NCI-H2196 (cell line): ENCODE measurements at regions not wholly inside any gene's neighbourhood (a gene's known extent, or its start where the extent isn't known, plus 50 kb on each side); places are given as distances from the start of the nearest gene placed in this dataset.
"Not testable (repeated sequence)": the region's sequence is repeated elsewhere in the genome, so short reads cannot be mapped to it uniquely, and the experiment has no call there.

ENCODE experiments used
- DNase-seq: peaks from one replicate; lab custom pipeline; 2025; ENCODE audit not compliant: unreplicated experiment; lab: John Stamatoyannopoulos, UW

DNA sequence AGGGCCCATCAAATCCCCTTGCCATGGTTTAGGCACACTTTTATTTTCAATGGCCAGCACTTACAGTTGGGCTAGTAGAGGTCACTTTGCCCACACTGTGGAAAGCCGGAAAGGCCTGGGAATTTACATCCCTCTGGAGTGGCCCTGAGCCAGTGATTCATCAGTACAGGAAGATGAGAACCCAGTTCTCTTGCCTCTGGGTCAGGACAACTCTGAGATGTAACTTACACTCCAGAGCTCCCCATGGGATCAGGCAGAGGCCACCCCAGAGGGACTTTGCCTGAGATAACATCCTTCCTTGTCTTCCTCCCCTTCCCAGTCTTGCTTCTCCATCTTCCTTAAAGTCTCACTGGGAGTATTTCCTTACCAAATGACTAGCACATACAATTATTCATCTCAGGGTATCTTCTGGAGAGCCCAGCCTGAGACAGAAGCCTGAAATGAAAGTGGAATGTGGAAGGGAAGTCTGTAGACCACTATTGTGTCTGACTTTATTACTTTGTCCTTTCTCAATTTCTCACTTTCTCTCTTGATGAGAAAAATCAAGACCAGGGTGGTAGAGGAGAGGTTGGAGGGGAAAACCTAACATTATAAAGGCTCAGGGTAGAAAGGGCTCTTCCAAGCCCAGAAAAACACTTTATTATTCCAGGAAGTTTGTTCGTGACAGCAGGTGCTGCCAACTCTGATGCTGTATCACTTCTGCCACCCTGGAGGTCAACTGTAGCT, 220.8 kb downstream of the ZNF621 start:
- DNase-seq = no peak

DNA sequence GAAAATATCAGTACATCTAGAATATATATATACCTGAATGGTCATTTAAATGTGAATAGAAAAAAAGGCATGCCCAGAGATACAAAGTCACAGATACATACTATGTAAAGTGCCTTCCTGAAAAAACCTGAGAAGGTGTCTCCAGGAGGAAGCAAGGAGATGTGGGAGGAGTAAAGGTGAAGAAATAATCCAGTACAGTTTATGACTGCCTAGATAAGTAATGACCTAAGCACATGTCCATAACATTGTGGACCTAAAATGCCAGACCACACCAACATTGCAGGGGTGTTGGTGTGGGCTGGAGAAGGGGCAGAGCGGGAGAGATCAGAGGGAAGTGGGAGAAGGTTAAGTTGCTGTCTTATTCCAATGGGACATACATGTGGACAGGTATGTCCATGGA, 226.9 kb downstream of the ZNF621 start:
- no peak for DNase-seq

DNA sequence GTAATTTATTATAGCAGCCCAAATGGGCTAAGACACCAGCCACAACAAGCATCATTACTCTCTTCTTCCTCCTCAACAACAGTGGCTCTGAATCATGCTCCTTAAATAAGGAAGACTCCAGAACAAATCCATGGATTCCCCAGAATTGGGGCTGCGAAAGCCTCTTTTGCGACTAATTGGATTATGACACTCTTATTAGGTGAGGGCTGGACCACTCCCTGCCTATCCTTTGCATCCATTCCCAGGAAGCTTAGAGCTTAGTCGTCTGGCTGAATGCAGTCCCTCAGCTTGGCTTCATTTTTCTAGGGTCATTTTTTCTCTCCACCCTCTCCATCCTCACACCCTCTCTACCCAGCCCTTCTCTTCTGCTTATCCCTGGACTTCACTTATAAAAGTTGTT, 227.7 kb downstream of the ZNF621 start:
- no peak for DNase-seq

DNA sequence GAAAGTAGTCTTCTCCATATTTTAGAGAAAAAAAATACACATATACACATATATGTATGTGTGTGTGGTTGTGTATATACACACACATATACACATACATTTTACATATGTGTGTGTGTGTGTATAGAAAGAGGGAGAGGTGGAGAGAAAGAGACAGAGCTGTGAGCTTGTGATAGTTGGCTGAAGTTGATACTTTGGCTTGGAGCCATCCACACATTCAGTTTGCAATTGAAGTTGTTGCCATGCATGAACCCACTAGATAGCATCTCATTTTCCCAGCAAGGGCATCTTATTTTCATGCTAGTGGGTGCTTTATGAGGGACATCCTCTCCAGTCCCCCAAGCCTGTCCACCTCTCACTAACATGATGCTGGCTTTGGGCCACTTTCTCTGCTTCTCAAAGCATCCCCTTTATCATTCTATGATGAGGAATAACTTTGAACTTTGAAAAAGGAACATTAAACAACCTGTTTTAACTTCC, 228.6 kb downstream of the ZNF621 start:
- no peak for DNase-seq

DNA sequence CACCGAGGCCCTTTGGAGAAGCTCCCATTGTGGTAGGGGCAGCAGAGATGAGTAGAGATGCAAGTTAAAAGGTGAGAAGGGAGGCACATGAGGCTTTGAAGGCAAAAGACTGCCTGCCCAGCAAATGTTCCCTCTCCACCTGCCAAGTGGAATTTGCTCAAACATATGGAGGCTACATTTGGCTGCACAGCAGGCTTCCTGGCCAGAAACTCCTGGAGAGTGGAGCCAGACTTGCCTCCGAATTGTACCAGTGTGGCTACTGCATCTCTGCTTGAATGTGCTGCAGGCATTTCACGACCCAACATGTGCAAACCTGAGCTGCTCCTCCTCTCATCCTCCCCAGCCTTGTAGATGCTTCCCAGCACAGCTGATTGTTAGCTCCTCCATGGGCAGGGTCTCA, 229.2 kb downstream of the ZNF621 start:
- no peak for DNase-seq

DNA sequence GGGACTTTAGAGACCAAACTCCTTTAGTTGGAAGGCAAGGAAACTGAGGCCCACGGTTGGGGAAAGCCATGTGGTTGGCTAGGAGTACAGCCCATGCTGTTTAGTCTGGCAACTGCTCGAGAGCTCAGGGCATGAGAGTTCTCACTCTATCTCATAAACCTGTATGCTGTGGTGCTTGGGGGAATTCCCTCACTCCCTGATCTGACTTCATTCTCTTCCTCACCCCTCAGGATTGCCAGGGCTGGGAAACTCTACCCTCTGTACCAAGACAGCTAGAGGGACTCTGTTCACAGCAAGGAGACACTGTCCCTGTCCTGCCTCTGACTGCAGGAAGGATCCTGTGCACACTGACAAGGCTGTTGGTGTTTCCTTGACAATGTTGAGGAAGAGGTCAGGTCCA, 230.2 kb downstream of the ZNF621 start:
- DNase-seq = no peak

DNA sequence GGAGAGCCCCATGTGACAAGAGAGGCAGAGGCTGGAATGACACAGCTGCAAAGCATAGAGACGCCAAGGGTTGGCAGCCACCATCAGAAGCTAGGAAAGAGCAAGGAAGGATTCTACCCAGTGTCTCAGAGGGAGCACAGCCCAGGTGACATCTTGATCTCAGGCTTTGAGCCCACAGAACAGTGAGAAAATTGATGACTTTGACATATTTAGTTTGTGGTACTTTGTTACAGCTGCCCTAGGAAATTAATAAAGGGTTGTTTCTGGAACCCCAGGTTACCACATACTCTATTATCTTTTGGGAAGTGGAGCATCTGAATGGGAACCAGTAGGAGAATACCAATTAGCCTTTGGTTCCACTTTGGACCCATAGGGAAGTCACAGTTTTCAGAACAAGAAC, 231.7 kb downstream of the ZNF621 start:
- DNase-seq = no peak

DNA sequence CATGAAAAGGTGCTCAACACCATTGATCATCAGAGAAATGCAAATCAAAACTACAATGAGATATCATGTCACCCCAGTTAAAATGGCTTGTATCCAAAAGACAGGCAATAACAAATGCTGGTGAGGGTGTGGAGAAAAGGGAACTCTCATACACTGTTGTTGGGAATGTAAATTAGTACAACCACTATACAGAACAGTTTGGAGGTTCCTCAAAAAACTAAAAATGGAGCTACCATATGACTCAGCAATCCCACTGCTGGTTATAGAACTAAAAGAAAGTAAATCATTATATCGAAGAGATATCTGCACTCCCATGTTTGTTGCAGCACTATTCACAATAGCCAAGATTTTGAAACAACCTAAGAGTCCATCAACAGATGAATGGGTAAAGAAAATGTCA, 238.0 kb downstream of the ZNF621 start:
- DNase-seq = not testable (repeated sequence)

DNA sequence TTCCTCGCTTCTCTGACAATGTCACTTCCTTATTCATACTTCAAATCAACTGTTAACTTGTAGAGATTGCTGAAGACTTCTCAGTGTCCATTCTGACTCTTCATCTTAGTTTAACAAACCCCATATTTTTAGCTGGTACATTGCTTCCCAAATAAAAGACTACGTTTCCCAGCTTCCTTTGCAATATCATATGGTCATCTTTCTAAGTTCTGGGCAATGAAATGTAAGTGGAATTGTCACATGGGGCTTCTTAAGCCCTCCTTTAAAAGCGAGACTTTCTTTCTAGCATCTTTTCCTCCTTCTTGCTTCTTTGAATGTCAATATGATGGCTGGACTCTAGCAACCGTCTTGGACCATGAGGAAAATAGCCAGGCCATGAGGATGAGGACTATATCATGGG, 239.0 kb downstream of the ZNF621 start:
- DNase-seq = no peak

DNA sequence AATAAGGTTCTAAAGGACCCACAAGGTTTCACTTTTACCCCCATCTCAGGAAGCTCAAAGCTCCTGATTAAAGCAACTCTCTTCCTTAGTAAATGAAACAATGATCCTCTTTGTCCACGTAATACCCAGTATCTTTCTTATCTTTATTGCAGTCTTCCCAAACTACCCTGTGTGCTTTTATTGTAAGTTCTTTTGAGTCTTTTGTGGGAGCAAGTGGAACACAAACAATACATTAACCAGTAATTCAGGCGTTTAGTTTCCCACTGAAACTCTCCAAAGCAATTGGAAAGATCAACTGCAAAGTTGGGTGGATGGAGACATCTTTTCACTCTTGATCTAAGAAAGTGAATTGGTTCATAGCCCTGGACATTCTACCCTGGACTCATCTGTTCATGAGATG, 240.0 kb downstream of the ZNF621 start:
- DNase-seq = no peak

DNA sequence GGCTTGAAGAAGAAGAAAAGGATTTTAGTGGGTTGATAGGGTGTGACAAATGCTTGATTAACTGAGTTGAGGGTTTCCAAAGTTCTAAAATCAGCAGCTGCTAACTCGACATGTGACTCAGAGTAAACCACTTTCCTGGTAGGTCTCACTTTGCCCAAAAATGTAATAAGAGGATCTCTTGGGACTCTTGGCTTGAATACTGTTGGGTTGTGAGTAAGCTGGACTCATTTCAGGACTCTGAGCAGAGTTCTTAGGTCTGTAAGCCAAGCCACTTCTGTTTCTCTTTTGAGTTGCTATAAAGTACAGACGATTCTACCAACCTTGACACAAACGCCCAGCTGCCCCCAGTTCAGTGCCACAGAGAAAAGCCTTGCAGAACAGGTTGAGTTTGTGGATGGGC, 241.1 kb downstream of the ZNF621 start:
- no peak for DNase-seq

DNA sequence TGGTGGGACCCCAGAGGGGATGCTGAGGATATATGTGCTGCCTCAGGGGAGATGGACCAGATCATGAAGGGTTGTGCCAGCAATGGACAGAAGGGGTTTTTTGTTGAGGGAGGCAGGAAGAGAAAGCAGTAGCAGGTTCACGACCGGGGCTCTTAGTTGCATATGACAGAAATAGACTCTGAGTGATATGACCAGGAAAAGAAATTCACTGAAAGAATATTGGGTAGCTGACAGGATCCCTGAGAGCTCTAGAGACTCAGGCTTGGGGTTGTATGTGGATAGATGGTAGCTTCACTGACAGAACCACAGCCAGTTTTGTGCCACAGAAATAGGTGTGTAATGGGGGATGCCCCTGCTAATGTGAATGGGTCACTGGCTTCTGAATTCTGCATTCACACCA, 241.6 kb downstream of the ZNF621 start:
- DNase-seq = no peak

DNA sequence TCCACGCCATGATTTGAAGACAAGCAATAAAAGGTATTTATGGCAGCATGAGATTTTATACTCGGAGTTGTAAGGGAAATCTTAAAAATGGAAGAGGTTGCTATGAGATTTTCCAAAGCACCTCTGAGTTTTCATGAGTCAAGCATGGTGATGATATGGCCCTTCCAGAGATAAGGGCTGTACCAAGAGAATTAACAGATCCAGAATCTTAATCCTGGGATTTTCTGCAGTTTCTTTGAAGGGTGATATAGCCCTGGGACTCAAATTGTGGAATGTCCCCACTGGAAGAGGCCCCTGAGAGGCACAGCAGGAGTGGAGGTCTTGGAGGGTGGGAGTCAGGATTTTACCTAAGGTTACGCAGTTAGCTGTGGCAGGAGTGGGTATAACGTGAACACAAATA, 243.3 kb downstream of the ZNF621 start:
- no peak for DNase-seq

DNA sequence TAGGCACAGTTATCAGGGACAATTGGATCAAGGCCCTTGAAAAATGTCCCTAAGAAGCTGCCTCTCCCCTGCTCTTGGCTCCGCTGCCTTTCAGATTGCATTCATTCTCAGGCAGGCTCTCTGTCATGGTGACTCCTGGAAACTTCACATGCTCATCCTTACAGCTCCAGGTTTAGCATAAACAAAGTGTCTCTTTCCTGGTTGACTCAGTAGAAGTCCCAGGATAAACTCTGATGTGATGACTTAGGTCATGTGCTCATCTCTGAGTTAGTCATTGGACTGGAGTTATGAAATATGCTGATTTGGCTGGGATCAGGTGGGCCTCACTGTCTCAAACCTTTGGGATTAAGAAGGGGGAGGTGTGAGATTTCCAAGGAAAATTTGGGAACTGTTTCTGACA, 243.8 kb downstream of the ZNF621 start:
- no peak for DNase-seq

DNA sequence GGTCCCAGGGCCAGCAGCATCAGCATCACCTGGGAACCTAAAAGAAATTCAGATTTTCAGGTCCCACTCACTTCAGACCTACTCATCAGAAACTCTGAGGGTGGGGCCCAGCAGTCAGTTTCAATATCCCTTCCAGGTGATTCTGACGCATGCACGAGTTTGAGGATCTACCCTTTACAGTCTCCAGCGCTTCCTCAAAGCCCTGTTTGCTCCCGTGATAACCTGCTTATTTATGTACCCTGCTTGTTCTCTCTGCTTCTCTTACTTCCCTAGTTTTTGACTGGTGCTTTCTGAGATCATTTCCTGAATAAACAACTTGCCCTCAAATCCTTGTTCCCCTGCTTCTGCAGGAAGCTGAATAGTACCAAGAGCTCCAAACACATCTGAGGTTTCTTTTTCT, 245.3 kb downstream of the ZNF621 start:
- DNase-seq = no peak

DNA sequence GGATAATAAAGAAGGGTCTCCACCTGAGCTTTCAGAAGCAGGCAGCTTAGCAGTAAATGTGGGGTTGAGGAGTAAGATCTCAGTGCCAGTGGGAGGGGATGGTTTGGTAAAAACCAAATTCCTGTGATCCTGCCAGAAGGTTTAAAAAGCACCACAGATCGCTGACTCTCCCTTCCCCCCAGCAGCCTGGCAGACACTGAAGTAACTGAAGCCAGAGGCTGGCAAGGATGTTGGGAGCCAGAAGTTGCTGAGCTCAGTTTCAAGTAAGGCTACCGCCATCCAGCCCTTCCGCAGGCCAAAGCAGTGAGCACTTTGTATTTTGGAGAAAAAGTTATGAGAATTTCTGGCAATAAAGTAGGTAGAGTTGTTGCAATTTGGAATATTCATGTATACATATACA, 246.4 kb downstream of the ZNF621 start:
- DNase-seq = no peak

DNA sequence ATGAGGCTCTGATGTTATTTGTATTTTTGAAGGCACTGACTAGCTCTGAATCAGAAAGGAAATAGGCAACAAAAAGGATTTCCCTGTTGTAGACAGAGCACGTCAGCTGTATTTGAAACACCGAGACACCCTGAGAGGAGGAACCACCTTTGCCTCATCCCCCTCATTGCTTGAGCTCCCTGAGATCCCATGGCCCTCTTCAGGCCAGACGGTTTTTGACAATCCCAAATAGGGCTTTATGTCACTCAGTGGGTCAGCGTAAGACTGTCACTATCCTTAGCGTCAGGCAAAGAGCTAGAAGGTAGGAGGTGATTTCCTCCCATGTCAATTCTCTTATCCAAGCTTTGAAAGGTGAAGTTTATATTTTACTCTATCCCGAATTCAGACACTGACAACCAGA, 254.3 kb downstream of the ZNF621 start:
- no peak for DNase-seq

DNA sequence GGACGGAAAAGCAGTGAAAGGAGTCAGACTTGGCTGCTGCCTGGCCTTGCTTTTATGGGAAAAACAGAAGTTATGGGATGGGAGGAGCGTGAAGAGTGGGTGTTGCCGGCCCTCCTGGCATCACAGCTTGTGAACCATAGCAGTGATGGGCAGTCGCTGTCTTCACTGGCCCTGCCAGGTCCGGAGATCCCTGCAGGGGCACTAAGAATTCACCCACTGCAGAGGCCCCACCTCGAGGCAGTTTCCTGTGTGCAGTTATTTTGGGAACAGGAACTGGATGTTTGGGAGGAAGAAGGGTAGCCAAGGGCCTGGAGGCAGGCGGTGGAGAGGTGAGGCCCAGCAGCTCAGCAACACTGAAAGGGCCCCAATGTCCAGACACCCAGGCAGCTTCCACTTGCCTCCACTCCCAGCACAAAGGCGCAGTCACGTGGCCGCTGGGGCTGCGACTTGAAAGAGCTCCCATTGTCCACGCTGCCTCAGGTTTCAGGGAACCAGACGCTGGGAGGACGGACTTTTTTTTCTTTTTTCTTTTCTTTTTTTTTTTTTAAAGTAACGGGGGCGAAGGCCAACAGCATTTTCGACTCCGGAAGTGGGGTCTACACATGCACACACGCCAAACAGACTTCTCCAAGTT, 255.6 kb downstream of the ZNF621 start:
- DNase-seq = peak; percentile 52

DNA sequence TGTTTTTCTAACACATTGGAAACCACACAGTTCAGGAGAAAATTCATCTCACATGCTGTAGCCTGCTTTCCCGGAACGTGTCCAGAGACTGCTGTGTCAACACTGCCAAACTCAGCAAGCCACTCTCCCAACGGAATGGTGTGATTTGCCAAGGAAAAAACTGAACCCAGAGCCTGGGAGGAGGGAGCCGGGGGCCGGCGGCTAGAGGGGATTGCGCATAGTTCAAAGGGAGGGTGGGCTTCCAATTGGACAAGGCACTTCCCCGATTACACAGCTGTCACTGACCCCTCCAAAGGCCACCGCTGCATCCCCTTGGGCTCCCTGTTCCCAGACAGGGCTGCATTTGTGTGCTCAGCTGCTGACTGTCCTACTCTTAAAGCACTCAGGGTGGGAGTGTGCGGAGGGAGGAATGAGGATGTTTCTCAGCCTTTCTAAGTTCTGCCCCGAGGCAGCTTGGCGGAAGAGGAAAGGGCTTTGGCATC, 256.2 kb downstream of the ZNF621 start:
- DNase-seq = peak; percentile 34

DNA sequence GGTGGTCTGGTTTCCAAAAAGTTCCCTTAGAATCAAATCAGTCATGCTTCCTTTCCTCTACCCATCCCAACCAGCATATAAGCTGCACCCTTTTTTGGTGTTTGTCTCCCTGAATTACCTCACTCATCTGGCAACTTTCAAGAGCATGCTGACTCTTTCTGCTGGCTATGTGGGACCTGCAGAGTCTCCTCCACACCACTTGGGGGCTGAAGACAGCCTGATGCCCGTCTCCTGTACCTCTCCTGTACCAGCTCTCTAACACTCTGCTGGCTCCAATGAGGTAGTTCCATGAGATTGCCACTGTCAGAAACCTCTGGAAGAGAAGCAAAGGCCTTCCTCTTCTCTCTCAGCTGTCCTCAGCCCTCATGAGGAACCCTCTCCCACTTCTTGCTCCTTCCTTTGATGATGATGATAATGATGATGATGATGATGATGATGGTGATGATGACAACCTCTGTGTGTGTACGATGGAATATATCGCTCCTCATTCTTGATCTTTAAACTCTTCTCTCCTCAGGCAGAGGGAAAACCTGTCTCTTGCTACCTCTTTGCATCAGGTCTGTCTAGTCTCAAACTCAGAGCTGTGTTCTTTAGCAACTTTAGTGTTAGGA, 257.5 kb downstream of the ZNF621 start:
- no peak for DNase-seq

DNA sequence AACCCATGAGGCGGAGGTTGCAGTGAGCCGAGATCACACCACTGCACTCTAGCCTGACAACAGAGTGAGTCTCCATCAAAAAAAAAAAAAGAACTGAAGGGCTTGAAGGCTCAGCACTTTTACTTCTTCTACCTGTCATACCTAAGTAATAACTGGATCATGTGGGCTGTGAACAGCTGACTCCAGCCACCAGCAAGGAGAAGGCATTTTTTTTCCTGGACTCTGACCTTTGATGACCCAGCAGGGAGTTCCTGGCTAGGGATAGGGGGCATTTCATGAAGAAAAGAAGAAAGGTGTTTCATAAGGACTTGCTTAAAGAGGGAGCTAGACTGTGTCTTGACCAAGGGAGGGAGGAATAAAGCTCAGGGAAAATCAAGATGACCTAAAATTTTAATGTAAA, 266.0 kb downstream of the ZNF621 start:
- DNase-seq = no peak

DNA sequence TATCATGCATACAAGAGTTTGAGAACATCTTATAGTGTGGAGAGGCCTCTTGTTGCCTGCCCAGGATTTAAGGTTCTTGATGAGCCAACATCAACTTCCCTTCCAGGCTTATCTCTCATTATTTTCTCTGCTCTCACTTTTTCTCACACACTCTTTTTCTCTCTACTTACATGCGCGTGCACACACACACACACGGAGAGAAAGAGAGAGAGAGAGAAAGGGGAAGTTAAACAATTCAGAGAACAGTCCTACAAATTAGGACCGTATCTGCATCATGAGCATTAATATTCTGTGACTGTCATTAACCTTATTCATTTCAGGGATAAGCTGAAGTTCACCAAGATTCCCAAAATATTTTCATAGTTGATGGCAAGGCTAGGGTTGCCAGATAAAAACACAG, 269.0 kb downstream of the ZNF621 start:
- no peak for DNase-seq
